ENCODE measurements at regions not wholly inside any gene's neighbourhood (a gene's known extent, or its start where the extent isn't known, plus 50 kb on each side); places are given as distances from the start of the nearest gene placed in this dataset.
"Not testable (repeated sequence)": the region's sequence is repeated elsewhere in the genome, so short reads cannot be mapped to it uniquely, and the experiment has no call there.

DNA sequence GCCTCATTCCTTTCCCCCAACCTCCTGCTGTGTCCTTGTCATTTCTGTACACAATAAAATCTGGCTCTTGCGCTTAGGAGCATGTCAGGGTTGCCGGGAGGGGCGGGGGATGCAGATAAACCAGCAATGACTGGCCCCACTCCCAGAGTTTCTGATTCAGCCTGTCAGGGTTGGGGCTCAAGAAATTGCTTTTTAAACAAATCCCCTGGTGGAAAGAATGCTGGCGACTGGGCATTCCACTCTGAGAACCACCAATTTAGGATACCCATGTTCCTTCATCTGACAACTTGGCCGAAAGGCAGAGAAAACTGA, 376.4 kb downstream of the TCERG1L start:
- Histone ChIP-seq H3K9me3 (no peaks in the 10 kb centered on the region), H3K36me3 (ENCODE audit: low read depth) (no peaks in the 10 kb centered on the region), H3K4me1 (ENCODE audit: low read depth) (no peaks in the 10 kb centered on the region), H3K4me3 (no peak overlapping the region)
- TF ChIP-seq, protein P1, sequence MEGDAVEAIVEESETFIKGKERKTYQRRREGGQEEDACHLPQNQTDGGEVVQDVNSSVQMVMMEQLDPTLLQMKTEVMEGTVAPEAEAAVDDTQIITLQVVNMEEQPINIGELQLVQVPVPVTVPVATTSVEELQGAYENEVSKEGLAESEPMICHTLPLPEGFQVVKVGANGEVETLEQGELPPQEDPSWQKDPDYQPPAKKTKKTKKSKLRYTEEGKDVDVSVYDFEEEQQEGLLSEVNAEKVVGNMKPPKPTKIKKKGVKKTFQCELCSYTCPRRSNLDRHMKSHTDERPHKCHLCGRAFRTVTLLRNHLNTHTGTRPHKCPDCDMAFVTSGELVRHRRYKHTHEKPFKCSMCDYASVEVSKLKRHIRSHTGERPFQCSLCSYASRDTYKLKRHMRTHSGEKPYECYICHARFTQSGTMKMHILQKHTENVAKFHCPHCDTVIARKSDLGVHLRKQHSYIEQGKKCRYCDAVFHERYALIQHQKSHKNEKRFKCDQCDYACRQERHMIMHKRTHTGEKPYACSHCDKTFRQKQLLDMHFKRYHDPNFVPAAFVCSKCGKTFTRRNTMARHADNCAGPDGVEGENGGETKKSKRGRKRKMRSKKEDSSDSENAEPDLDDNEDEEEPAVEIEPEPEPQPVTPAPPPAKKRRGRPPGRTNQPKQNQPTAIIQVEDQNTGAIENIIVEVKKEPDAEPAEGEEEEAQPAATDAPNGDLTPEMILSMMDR (IDR thresholded peaks at IDR 0.05) = no peak
- DNase-seq = no peak
- no peak for ATAC-seq
- intact Hi-C loops (cut with DNase I, micrococcal nuclease) = no loop called here

DNA sequence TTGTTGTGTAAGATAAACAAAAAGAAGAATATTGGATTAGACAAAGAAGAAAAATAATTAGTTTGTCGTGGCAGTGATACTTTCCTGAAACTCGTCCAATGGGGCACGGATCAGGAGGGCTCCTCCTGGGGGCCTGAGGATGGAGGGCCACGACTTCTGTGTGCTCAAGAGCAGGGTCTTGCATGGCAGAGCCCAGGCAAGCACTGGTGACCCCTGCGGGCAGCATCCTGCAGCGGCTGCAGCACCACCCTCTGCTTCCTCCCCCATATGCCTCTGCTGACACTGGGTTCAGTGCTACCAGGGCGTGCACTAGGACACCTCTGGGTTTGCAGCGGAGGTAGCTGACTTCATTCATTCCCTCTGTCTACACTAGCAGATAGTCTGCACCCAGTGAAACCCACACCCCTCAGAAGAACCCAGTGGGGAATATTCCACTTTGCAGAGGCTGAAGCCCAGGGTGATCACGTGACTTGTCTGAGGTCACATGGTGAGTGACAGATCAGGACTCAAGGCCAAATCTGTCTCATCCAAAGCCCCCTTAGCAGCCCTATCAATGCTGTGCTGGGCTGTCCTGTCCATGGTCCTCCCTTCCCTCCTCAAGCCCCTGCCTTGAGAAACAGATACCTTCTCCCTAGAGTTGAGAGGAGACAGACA, 375.5 kb downstream of the TCERG1L start:
- no peak for DNase-seq
- TF ChIP-seq, protein P1 (IDR thresholded peaks at IDR 0.05) = no peak
- no peaks in the 10 kb centered on the region for H3K4me1 ChIP-seq (ENCODE audit: low read depth)
- H3K9me3 ChIP-seq = no peaks in the 10 kb centered on the region
- H3K36me3 ChIP-seq (ENCODE audit: low read depth) = no peaks in the 10 kb centered on the region
- intact Hi-C loops (cut with DNase I, micrococcal nuclease) = no loop called here
- no peak for ATAC-seq
- H3K4me3 ChIP-seq = no peak overlapping the region

DNA sequence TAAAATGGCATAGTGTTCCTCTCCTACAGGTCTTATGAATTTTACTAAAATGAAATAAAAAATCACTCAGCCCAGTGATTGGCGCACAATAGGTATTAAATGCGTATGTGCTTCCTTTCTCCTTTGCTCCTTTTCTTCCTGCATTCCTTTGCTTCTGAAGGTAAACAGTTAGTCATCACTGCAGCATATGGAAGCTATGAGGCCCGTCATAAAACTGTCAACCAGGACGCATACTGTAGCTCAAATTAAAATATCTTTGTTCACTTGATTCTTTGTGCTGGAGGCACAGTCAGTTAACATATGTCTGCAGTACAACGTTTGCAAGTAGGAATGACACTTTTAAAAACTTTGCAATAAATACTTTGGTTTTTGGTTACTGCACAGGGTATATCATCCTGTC, 374.7 kb downstream of the TCERG1L start:
- DNase-seq (no peak), ATAC-seq (no peak)
- Histone ChIP-seq H3K9me3 (no peaks in the 10 kb centered on the region), H3K4me1 (ENCODE audit: low read depth) (no peaks in the 10 kb centered on the region), H3K36me3 (ENCODE audit: low read depth) (no peaks in the 10 kb centered on the region), H3K4me3 (no peak overlapping the region)
- intact Hi-C loops (cut with DNase I, micrococcal nuclease) = no loop called here
- TF ChIP-seq, protein P1 (IDR thresholded peaks at IDR 0.05) = no peak

DNA sequence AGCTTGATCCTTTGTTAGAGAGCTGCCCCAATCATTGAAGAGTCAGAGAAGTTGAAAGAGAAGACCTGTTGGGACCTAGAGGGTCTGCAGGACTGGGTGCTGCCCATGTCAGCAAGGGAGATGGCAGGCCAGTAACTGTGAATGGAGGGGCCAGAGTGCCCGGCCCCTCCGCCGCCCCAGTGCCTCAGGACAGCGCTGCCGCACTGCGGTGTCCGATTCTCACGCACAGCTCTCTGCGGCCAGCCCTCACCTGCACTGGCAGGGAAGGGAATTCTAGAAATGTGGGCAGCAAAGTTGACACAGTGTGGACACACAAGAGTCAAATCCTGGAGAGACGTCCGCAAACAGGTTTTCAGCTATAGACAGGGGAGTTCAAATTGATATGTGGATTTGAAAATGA, 373.5 kb downstream of the TCERG1L start:
- DNase-seq = no peak
- Histone ChIP-seq H3K9me3 (no peaks in the 10 kb centered on the region), H3K4me3 (no peak overlapping the region), H3K36me3 (ENCODE audit: low read depth) (no peaks in the 10 kb centered on the region), H3K4me1 (ENCODE audit: low read depth) (no peaks in the 10 kb centered on the region)
- intact Hi-C loops (cut with DNase I, micrococcal nuclease) = no loop called here
- TF ChIP-seq, protein P1 (IDR thresholded peaks at IDR 0.05) = no peak
- ATAC-seq = no peak

DNA sequence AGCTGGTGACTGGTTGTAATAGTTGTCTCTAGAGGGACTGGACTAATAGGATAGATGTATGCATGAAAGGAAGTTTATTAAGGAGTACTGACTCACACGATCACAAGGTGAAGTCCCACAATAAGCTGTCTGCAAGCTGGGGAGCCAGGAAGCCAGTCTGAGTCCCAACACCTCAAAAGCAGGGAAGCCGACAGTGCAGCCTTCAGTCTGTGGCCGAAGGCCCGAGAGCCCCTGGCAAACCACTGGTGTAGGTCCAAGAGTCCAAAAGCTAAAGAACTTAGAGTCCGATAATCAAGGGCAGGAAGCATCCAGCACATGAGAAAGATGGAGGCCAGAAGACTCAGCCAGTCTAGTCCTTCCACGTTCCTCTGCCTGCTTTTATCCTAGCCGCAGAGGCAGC, 372.6 kb downstream of the TCERG1L start:
- ATAC-seq; DNase-seq; intact Hi-C loops (cut with DNase I, micrococcal nuclease): not testable (repeated sequence)

DNA sequence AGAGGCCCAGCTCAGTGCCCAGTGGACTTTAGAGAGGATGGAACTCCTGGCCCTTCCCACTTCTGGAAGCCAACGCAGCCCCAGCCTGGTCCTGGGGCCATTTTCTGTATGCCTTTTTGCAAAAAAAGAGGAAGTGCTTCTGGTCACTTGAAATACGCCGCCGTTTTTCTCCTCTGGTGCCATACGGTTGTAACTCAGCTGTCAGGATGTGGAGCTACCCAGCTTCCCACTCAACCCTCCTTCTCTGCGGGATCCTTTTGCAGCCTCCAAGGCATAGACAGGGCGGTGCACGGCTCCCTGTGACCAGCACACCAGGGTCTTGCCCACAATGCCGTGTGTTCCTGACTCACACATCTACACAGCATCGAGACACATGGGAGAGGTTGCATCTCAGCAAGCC, 369.6 kb downstream of the TCERG1L start:
- DNase-seq = no peak
- no peak for ATAC-seq
- intact Hi-C loops (cut with DNase I, micrococcal nuclease) = no loop called here
- Histone ChIP-seq H3K4me3 (no peak overlapping the region), H3K4me1 (ENCODE audit: low read depth) (no peaks in the 10 kb centered on the region), H3K9me3 (no peaks in the 10 kb centered on the region), H3K36me3 (ENCODE audit: low read depth) (no peaks in the 10 kb centered on the region)
- TF ChIP-seq, protein P1 (IDR thresholded peaks at IDR 0.05) = no peak

More for the DNA sequence above, 372.6 kb downstream of the TCERG1L start:
- H3K9me3 ChIP-seq; H3K4me3 ChIP-seq; H3K4me1 ChIP-seq (ENCODE audit: low read depth); H3K36me3 ChIP-seq (ENCODE audit: low read depth): not testable (repeated sequence)
